ENCODE measurements at regions not wholly inside any gene's neighbourhood (a gene's known extent, or its start where the extent isn't known, plus 50 kb on each side); places are given as distances from the start of the nearest gene placed in this dataset.

GRCh38 chr11:70552167-70553150 is 154.1 kb downstream of the CTTN start:
- Histone ChIP-seq H3K27ac (ENCODE audit: extremely low read depth, low read depth, low read length) (no peak overlapping the region), H3K27me3 (ENCODE audit: control insufficient read depth in 2 of 2, insufficient read depth in 2 of 2, low read length in 2 of 2) (peaks cover 33 to 72% of the 10 kb centered on the region in 2 experiments; a peak in 4 of 5 replicates), H2AFZ (ENCODE audit: low read depth, low read length) (no peak overlapping the region), H3K9ac (ENCODE audit: insufficient read depth in 1 of 2, low read depth in 2 of 2, low read length in 2 of 2) (peak overlapping the region in 1 of 2 experiments; percentile 9; a peak in 1 of 4 replicates), H3K9me1 (ENCODE audit: control insufficient read depth, insufficient read depth, low read length) (no peaks in the 10 kb centered on the region), H3K79me2 (ENCODE audit: control insufficient read depth, insufficient read depth, low read length) (no peaks in the 10 kb centered on the region), H3K9me3 (replicated peaks; ENCODE audit: control insufficient read depth, insufficient read depth, low read depth, low read length) (no peaks in the 10 kb centered on the region), H4K20me1 (replicated peaks; ENCODE audit: control insufficient read depth, insufficient read depth, low read length) (peaks cover 13% of the 10 kb centered on the region), H3K4me3 (no peak overlapping the region), H3K4me1 (replicated peaks in 1 of 2; ENCODE audit: control insufficient read depth in 2 of 2, insufficient read depth in 2 of 2, low read length in 2 of 2) (peaks cover 0 to 3% of the 10 kb centered on the region in 2 experiments; a peak in 1 of 5 replicates), H3K4me2 (ENCODE audit: insufficient read depth, low read length) (no peak overlapping the region), H3K36me3 (ENCODE audit: control insufficient read depth, insufficient read depth, low read length) (no peaks in the 10 kb centered on the region)
- ATAC-seq: no peak
- WGBS (ENCODE audit: insufficient coverage, low coverage, missing lambda C conversion rate): 2% methylated on average over 33 of the region's 34 CpGs
- in situ Hi-C loops (cut with MboI) (no loop called here), intact Hi-C loops (cut with micrococcal nuclease) (no loop called here)
- CTCF ChIA-PET (ENCODE audit: low intra/inter-chr PET ratio): no interaction called here
- no peak for FAIRE-seq
- no peak for DNase-seq (ENCODE audit: extremely low read depth in 1 of 4, low spot score in 3 of 4)
- POLR2A ChIA-PET: no interaction called here
- no peak for TF ChIP-seq DACH1 (IDR thresholded peaks at IDR 0.05; ENCODE audit: partially characterized antibody)
- no peak for TF ChIP-seq POLR3A (IDR thresholded peaks at IDR 0.05; ENCODE audit: borderline replicate concordance, extremely low read depth, insufficient read depth, insufficient read length)
- no peak for TF ChIP-seq IRF2 (CRISPR knock-in tag; IDR thresholded peaks at IDR 0.05)
- no peak for TF ChIP-seq E2F8 (IDR thresholded peaks at IDR 0.05; ENCODE audit: low read depth, partially characterized antibody)
- no peak for TF ChIP-seq SLC30A9 (CRISPR knock-in tag; IDR thresholded peaks at IDR 0.05)
- no peak for TF ChIP-seq HMG20A (CRISPR knock-in tag; conservative IDR thresholded peaks at IDR 0.05)
- TF ChIP-seq ZKSCAN1 (IDR thresholded peaks at IDR 0.05; ENCODE audit: low read depth, low read length): no peak
- no peak for TF ChIP-seq ZZZ3 (IDR thresholded peaks at IDR 0.05)
- TF ChIP-seq BDP1 (IDR thresholded peaks at IDR 0.05; ENCODE audit: insufficient read depth, insufficient read length): no peak
- TF ChIP-seq HES1 (IDR thresholded peaks at IDR 0.05; ENCODE audit: low read depth): no peak
- no TSS peak for BruUV-seq (replicated peaks)

Data from K562 (cell line).